ENCODE measurements at regions not wholly inside any gene's neighbourhood (a gene's known extent, or its start where the extent isn't known, plus 50 kb on each side); places are given as distances from the start of the nearest gene placed in this dataset.

GRCh38 chr2:238504181-238504931 lies 77.6 kb downstream of the ASB1 start:
- TF ChIP-seq FOXA1 (IDR thresholded peaks at IDR 0.05) (no peak), JUND (IDR thresholded peaks at IDR 0.05) (no peak), SP1 (IDR thresholded peaks at IDR 0.05) (no peak), MAX (IDR thresholded peaks at IDR 0.05) (no peak), NR2F2 (IDR thresholded peaks at IDR 0.05) (no peak), TAF1 (conservative IDR thresholded peaks at IDR 0.05) (no peak), EGR1 (IDR thresholded peaks at IDR 0.05; ENCODE audit: low read depth in 2 of 2) (no peak), YY1 (IDR thresholded peaks at IDR 0.05) (no peak), HNF4G (IDR thresholded peaks at IDR 0.05) (no peak), RXRA (IDR thresholded peaks at IDR 0.05) (no peak), HNF4A (conservative IDR thresholded peaks at IDR 0.05) (no peak), REST (IDR thresholded peaks at IDR 0.05) (no peak), GABPA (IDR thresholded peaks at IDR 0.05 in 1 of 2, conservative IDR thresholded peaks at IDR 0.05 in 1 of 2) (no peak), FOXA2 (IDR thresholded peaks at IDR 0.05) (no peak), RAD21 (IDR thresholded peaks at IDR 0.05) (no peak)
- TF ChIP-seq, protein P1, sequence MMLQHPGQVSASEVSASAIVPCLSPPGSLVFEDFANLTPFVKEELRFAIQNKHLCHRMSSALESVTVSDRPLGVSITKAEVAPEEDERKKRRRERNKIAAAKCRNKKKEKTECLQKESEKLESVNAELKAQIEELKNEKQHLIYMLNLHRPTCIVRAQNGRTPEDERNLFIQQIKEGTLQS (IDR thresholded peaks at IDR 0.05): no peak
- TF ChIP-seq, protein P2, sequence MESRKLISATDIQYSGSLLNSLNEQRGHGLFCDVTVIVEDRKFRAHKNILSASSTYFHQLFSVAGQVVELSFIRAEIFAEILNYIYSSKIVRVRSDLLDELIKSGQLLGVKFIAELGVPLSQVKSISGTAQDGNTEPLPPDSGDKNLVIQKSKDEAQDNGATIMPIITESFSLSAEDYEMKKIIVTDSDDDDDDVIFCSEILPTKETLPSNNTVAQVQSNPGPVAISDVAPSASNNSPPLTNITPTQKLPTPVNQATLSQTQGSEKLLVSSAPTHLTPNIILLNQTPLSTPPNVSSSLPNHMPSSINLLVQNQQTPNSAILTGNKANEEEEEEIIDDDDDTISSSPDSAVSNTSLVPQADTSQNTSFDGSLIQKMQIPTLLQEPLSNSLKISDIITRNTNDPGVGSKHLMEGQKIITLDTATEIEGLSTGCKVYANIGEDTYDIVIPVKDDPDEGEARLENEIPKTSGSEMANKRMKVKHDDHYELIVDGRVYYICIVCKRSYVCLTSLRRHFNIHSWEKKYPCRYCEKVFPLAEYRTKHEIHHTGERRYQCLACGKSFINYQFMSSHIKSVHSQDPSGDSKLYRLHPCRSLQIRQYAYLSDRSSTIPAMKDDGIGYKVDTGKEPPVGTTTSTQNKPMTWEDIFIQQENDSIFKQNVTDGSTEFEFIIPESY (IDR thresholded peaks at IDR 0.05): no peak
- TF ChIP-seq, protein P3, sequence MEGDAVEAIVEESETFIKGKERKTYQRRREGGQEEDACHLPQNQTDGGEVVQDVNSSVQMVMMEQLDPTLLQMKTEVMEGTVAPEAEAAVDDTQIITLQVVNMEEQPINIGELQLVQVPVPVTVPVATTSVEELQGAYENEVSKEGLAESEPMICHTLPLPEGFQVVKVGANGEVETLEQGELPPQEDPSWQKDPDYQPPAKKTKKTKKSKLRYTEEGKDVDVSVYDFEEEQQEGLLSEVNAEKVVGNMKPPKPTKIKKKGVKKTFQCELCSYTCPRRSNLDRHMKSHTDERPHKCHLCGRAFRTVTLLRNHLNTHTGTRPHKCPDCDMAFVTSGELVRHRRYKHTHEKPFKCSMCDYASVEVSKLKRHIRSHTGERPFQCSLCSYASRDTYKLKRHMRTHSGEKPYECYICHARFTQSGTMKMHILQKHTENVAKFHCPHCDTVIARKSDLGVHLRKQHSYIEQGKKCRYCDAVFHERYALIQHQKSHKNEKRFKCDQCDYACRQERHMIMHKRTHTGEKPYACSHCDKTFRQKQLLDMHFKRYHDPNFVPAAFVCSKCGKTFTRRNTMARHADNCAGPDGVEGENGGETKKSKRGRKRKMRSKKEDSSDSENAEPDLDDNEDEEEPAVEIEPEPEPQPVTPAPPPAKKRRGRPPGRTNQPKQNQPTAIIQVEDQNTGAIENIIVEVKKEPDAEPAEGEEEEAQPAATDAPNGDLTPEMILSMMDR (IDR thresholded peaks at IDR 0.05; ENCODE audit: low read depth, low read length, missing input control): no peak
- Histone ChIP-seq H3K27ac (ENCODE audit: low read depth in 1 of 2, low read length in 2 of 2) (no peak overlapping the region), H3K9ac (ENCODE audit: low read depth in 1 of 2, low read length in 2 of 2) (no peak overlapping the region), H3K27me3 (ENCODE audit: control insufficient read depth in 4 of 4, insufficient read depth in 4 of 4, low read length in 3 of 4) (no peaks in the 10 kb centered on the region), H3K4me3 (ENCODE audit: low read depth in 1 of 3, low read length in 3 of 3) (no peak overlapping the region), H3K36me3 (ENCODE audit: control insufficient read depth in 4 of 4, insufficient read depth in 3 of 4, low read depth in 1 of 4, low read length in 3 of 4) (no peaks in the 10 kb centered on the region), H3K4me1 (ENCODE audit: control insufficient read depth in 4 of 4, insufficient read depth in 4 of 4, low read length in 3 of 4) (no peaks in the 10 kb centered on the region), H3K9me3 (ENCODE audit: control insufficient read depth in 4 of 4, low read length in 3 of 4) (no peaks in the 10 kb centered on the region)
- 91% methylated on average over 26 of the region's 26 CpGs for WGBS
- no peak for DNase-seq (ENCODE audit: low spot score)
